ENCODE measurements at regions not wholly inside any gene's neighbourhood (a gene's known extent, or its start where the extent isn't known, plus 50 kb on each side); places are given as distances from the start of the nearest gene placed in this dataset.

- ChIA-PET POLR2A (ENCODE audit: partially characterized antibody) (no interaction called here), CTCF (ENCODE audit: partially characterized antibody) (interaction anchor here (0.5 to 1.5 kb wide), 2 partner anchors 238 to 359 kb away, joined by 3 read pairs; no protein-coding TSS in a partner anchor)
These were observed 198.7 kb downstream of the KCNJ2 start for GRCh38 chr17:70368011-70368410.

More at GRCh38 chr17:70368011-70368410, 198.7 kb downstream of the KCNJ2 start:
- Histone ChIP-seq H3K79me1 (ENCODE audit: low read depth, low read length) (no peaks in the 10 kb centered on the region), H2AFZ (ENCODE audit: low read length) (no peak overlapping the region), H3K23me2 (ENCODE audit: low read depth, low read length) (no peaks in the 10 kb centered on the region), H4K8ac (ENCODE audit: extremely low read depth, insufficient read depth, low read length) (no peak overlapping the region), H2BK5ac (ENCODE audit: low read depth, low read length) (no peak overlapping the region), H4K5ac (ENCODE audit: insufficient read length, low read depth, low read length) (no peak overlapping the region), H3K4me1 (replicated peaks in 1 of 4; ENCODE audit: control insufficient read depth in 3 of 4, insufficient read depth in 4 of 4, low read length in 3 of 4) (peaks cover 0 to 3% (median 0%) of the 10 kb centered on the region in 4 experiments; a peak in 2 of 7 replicates), H2AK5ac (ENCODE audit: low read depth, low read length) (no peak overlapping the region), H4K91ac (replicated peaks; ENCODE audit: insufficient read length, low read length) (no peak overlapping the region), H3K9ac (replicated peaks in 1 of 4; ENCODE audit: extremely low read depth in 1 of 4, low read depth in 3 of 4, low read length in 3 of 4) (no peak overlapping the region), H3K27me3 (replicated peaks in 1 of 4; ENCODE audit: control insufficient read depth in 3 of 4, extremely low read depth in 1 of 4, insufficient read depth in 3 of 4, low read length in 3 of 4) (no peaks in the 10 kb centered on the region), H3K4me3 (ENCODE audit: extremely low read depth in 1 of 4, insufficient read depth in 2 of 4, low read depth in 3 of 4, low read length in 4 of 4) (no peak overlapping the region), H2BK15ac (ENCODE audit: low read length) (no peak overlapping the region), H2BK20ac (ENCODE audit: low read length) (no peak overlapping the region), H3K79me2 (ENCODE audit: control insufficient read depth in 1 of 2, insufficient read depth in 2 of 2, low read length in 2 of 2) (no peaks in the 10 kb centered on the region), H3K56ac (replicated peaks; ENCODE audit: insufficient read length, low read depth, low read length) (no peak overlapping the region), H3K27ac (ENCODE audit: low read depth, low read length) (no peak overlapping the region), H3K9me3 (ENCODE audit: insufficient read depth in 2 of 2, low read depth in 1 of 2, low read length in 1 of 2) (no peaks in the 10 kb centered on the region), H3K14ac (ENCODE audit: insufficient read length) (no peak overlapping the region), H2BK120ac (replicated peaks; ENCODE audit: low read depth, low read length) (no peak overlapping the region), H4K20me1 (replicated peaks in 1 of 2; ENCODE audit: control insufficient read depth in 1 of 2, insufficient read depth in 2 of 2, low read length in 2 of 2) (no peaks in the 10 kb centered on the region), H3K4me2 (ENCODE audit: insufficient read depth in 1 of 2, low read depth in 2 of 2, low read length in 2 of 2) (no peak overlapping the region), H3K18ac (ENCODE audit: extremely low read depth, low read length) (no peak overlapping the region), H2BK12ac (ENCODE audit: low read depth, low read length) (no peak overlapping the region), H3K23ac (ENCODE audit: insufficient read length) (no peak overlapping the region), H3K36me3 (ENCODE audit: control insufficient read depth in 2 of 4, insufficient read depth in 4 of 4, low read length in 3 of 4) (no peaks in the 10 kb centered on the region), H3K4ac (replicated peaks; ENCODE audit: insufficient read length, low read depth, low read length) (no peak overlapping the region)
- FAIRE-seq (no peak), DNase-seq (ENCODE audit: low read depth in 1 of 2, low spot score in 2 of 2) (no peak)
- TF ChIP-seq HDAC6 (IDR thresholded peaks at IDR 0.05; ENCODE audit: low read depth, low read length) (no peak), RBBP5 (IDR thresholded peaks at IDR 0.05; ENCODE audit: borderline replicate concordance, low read depth, low read length) (no peak), HDAC2 (IDR thresholded peaks at IDR 0.05; ENCODE audit: borderline replicate concordance in 1 of 2, low read depth in 2 of 2, low read length in 2 of 2) (no peak), E2F6 (IDR thresholded peaks at IDR 0.05) (no peak), CTCF (IDR thresholded peaks at IDR 0.05; ENCODE audit: control extremely low read depth in 1 of 3, insufficient read depth in 1 of 3, low read depth in 1 of 3, low read length in 3 of 3) (no peak)
